Neuronal stem cell (in vitro differentiated cells): ENCODE measurements at regions not wholly inside any gene's neighbourhood (a gene's known extent, or its start where the extent isn't known, plus 50 kb on each side); places are given as distances from the start of the nearest gene placed in this dataset.

ENCODE experiments used
- DNase-seq: peaks from one replicate; pipeline ENCODE4 v3.0.0-alpha.2; 2013; ENCODE audit warnings: low spot score
- H2AFZ ChIP-seq: one replicate; pipeline ENCODE4 v1.6.1; 2013; ENCODE audit warnings: mild to moderate bottlenecking, low read length, inconsistent platforms
- H2AK5ac ChIP-seq: 2 replicates; pipeline ENCODE4 v1.6.1; 2013; ENCODE audit warnings: low read depth, mild to moderate bottlenecking, inconsistent platforms, low read length, moderate library complexity, mixed read lengths
- H2BK120ac ChIP-seq: 2 replicates; pipeline ENCODE4 v1.6.1; 2013; ENCODE audit warnings: low read depth, mild to moderate bottlenecking, inconsistent platforms, low read length, moderate library complexity, mixed read lengths
- H2BK12ac ChIP-seq: one replicate; pipeline ENCODE4 v1.6.1; 2013; ENCODE audit warnings: low read length, inconsistent platforms
- H2BK15ac ChIP-seq: 2 replicates; pipeline ENCODE4 v1.6.1; 2013; ENCODE audit warnings: mild to moderate bottlenecking, low read length, inconsistent platforms, mixed read lengths
- H2BK5ac ChIP-seq: one replicate; pipeline ENCODE4 v1.6.1; 2013; ENCODE audit warnings: inconsistent platforms, mild to moderate bottlenecking, low read length, moderate library complexity
- H3K14ac ChIP-seq: one replicate; pipeline ENCODE4 v1.6.1; 2013; ENCODE audit warnings: low read length, inconsistent platforms
- H3K18ac ChIP-seq: 2 replicates; pipeline ENCODE4 v1.6.1; 2013; ENCODE audit warnings: low read length, inconsistent platforms
- H3K23ac ChIP-seq: 2 replicates; pipeline ENCODE4 v1.6.1; 2013; ENCODE audit warnings: low read depth, mild to moderate bottlenecking, mixed read lengths, low read length, inconsistent platforms; ENCODE audit not compliant: poor library complexity
- H3K27ac ChIP-seq: replicated peaks from 3 replicates; pipeline ENCODE4 v1.5.1; 2013; ENCODE audit warnings: low read length, inconsistent platforms
- H3K27me3 ChIP-seq, 3 experiments: 2 replicates each; pipeline ENCODE4 v1.6.1; 2013; ENCODE audit warnings: low read length in 3 of 3, mild to moderate bottlenecking in 2 of 3, inconsistent platforms in 1 of 3, low read depth in 1 of 3, mixed read lengths in 1 of 3, moderate library complexity in 1 of 3; ENCODE audit not compliant: control insufficient read depth in 3 of 3, insufficient read depth in 3 of 3
- H3K36me3 ChIP-seq, 2 donors: replicated peaks in 1 of 2; 2 replicates each; pipeline ENCODE4 v1.6.1; 2013; ENCODE audit warnings: low read length in 2 of 2; ENCODE audit not compliant: control insufficient read depth in 2 of 2, insufficient read depth in 2 of 2
- H3K4ac ChIP-seq: 2 replicates; pipeline ENCODE4 v1.6.1; 2013; ENCODE audit warnings: inconsistent platforms, mild to moderate bottlenecking, low read length, moderate library complexity
- H3K4me1 ChIP-seq, 2 donors: 1 replicate in 1 of 2; 2 replicates in 1 of 2; pipeline ENCODE4 v1.6.1; 2013; ENCODE audit warnings: low read length in 2 of 2, low read depth in 1 of 2; ENCODE audit not compliant: control insufficient read depth in 2 of 2, insufficient read depth in 1 of 2
- H3K4me2 ChIP-seq: one replicate; pipeline ENCODE4 v1.6.1; 2013; ENCODE audit warnings: mild to moderate bottlenecking, low read length, inconsistent platforms; ENCODE audit not compliant: insufficient read depth, poor library complexity, severe bottlenecking
- H3K4me3 ChIP-seq, 2 donors: 2 replicates each; pipeline ENCODE4 v1.5.1; 2013; ENCODE audit warnings: low read length in 2 of 2, mild to moderate bottlenecking in 2 of 2, inconsistent platforms in 1 of 2, moderate library complexity in 1 of 2
- H3K79me1 ChIP-seq: one replicate; pipeline ENCODE4 v1.6.1; 2013; ENCODE audit warnings: low read depth, mild to moderate bottlenecking, inconsistent platforms, low read length, moderate library complexity
- H3K9ac ChIP-seq: one replicate; pipeline ENCODE4 v1.6.1; 2013; ENCODE audit warnings: mild to moderate bottlenecking, low read depth, low read length, inconsistent platforms; ENCODE audit not compliant: poor library complexity
- H3K9me3 ChIP-seq, 2 donors: replicated peaks in 1 of 2; 2 replicates each; pipeline versions ENCODE3 to v1.6.1; 2013; ENCODE audit warnings: low read length in 2 of 2, mild to moderate bottlenecking in 2 of 2, inconsistent platforms in 1 of 2, low read depth in 1 of 2, mixed read lengths in 1 of 2, moderate library complexity in 1 of 2; ENCODE audit not compliant: control insufficient read depth in 2 of 2, insufficient read depth in 1 of 2
- H4K8ac ChIP-seq: one replicate; pipeline ENCODE4 v1.6.1; 2013; ENCODE audit warnings: low read depth, mild to moderate bottlenecking, inconsistent platforms, low read length, moderate library complexity
- H4K91ac ChIP-seq: one replicate; pipeline ENCODE4 v1.6.1; 2013; ENCODE audit warnings: low read length, low read depth, mild to moderate bottlenecking, inconsistent platforms; ENCODE audit not compliant: poor library complexity
- WGBS, 2 donors: extraction: QIAGEN DNeasy Blood & Tissue Kit; methylation state at CpG; one replicate each; pipeline ENCODE4 v1.1.7; 2013; ENCODE audit warnings: missing lambda C conversion rate in 2 of 2, mixed read lengths in 1 of 2; ENCODE audit not compliant: insufficient read length in 2 of 2, insufficient replicate concordance in 1 of 2; ENCODE audit errors: extremely low coverage in 2 of 2; 5-methylcytosine and 5-hydroxymethylcytosine counted together

- H3K79me1 ChIP-seq: no peaks in the 10 kb centered on the region
- H3K18ac ChIP-seq: no peak overlapping the region
- no peak overlapping the region for H3K27ac ChIP-seq
- no peaks in the 10 kb centered on the region for H3K36me3 ChIP-seq
- no CpG with 5 or more reads among the region's 5 CpGs for WGBS, 2 donors
- no peak for DNase-seq
- H3K27me3 ChIP-seq: no peaks in the 10 kb centered on the region
- H3K4me2 ChIP-seq: no peak overlapping the region
- no peak overlapping the region for H3K14ac ChIP-seq
- no peak overlapping the region for H4K8ac ChIP-seq
- H3K4me3 ChIP-seq: no peak overlapping the region
- H2AFZ ChIP-seq: no peak overlapping the region
- H2BK5ac ChIP-seq: no peak overlapping the region
- no peak overlapping the region for H3K4ac ChIP-seq
- H4K91ac ChIP-seq: no peak overlapping the region
- H3K9me3 ChIP-seq: no peaks in the 10 kb centered on the region
- no peak overlapping the region for H2BK12ac ChIP-seq
- no peak overlapping the region for H3K23ac ChIP-seq
- H2AK5ac ChIP-seq: no peak overlapping the region
- no peak overlapping the region for H2BK120ac ChIP-seq
- H3K9ac ChIP-seq: no peak overlapping the region
- H3K4me1 ChIP-seq: no peaks in the 10 kb centered on the region
- H2BK15ac ChIP-seq: no peak overlapping the region
These were observed 680.8 kb downstream of the GBE1 start for GRCh38 chr3:81080608-81081007.

GRCh38 chr3:81072591-81072990, 688.9 kb downstream of the GBE1 start:
- Histone ChIP-seq H3K27me3 (no peaks in the 10 kb centered on the region), H3K36me3 (no peaks in the 10 kb centered on the region), H3K9ac (no peak overlapping the region), H3K4ac (no peak overlapping the region), H3K23ac (no peak overlapping the region), H4K91ac (no peak overlapping the region), H2BK15ac (no peak overlapping the region), H2AFZ (no peak overlapping the region), H3K79me1 (no peaks in the 10 kb centered on the region), H3K14ac (no peak overlapping the region), H2BK12ac (no peak overlapping the region), H3K4me2 (no peak overlapping the region), H2BK120ac (no peak overlapping the region), H3K4me1 (no peaks in the 10 kb centered on the region), H3K18ac (no peak overlapping the region), H3K9me3 (no peaks in the 10 kb centered on the region), H2AK5ac (no peak overlapping the region), H3K27ac (no peak overlapping the region), H4K8ac (no peak overlapping the region), H3K4me3 (no peak overlapping the region), H2BK5ac (no peak overlapping the region)
- no CpG with 5 or more reads among the region's 4 CpGs for WGBS, 2 donors
- no peak for DNase-seq

DNA sequence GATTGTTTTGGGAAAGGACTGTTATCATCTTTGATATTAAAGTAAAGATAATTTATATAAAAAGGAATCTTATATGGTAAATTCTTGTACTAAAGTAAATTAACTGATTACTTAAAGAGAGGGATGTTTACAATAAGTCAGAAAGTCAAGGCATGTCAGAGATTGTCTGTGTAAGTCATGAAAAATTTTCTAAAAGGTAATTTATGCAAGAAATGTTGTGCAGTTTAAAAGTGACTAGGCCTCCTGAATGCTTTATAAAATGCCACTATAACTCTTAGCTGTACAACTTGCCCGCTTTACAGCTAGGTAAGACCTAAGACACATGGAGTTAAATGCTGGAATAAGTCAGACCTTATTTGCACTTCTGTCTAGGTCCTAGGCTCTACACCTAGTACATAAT, 692.9 kb downstream of the GBE1 start:
- H3K4ac ChIP-seq: no peak overlapping the region
- no peak overlapping the region for H4K8ac ChIP-seq
- H3K14ac ChIP-seq: no peak overlapping the region
- no peak overlapping the region for H2BK120ac ChIP-seq
- H3K27me3 ChIP-seq: no peaks in the 10 kb centered on the region
- no peaks in the 10 kb centered on the region for H3K36me3 ChIP-seq
- no peak overlapping the region for H3K4me3 ChIP-seq
- no peak overlapping the region for H3K4me2 ChIP-seq
- H3K18ac ChIP-seq: no peak overlapping the region
- no CpG with 5 or more reads among the region's 1 CpG for WGBS, 2 donors
- no peak overlapping the region for H4K91ac ChIP-seq
- H2BK15ac ChIP-seq: no peak overlapping the region
- no peak overlapping the region for H3K9ac ChIP-seq
- no peak overlapping the region for H2BK5ac ChIP-seq
- no peak overlapping the region for H2AFZ ChIP-seq
- no peak overlapping the region for H2AK5ac ChIP-seq
- no peaks in the 10 kb centered on the region for H3K79me1 ChIP-seq
- H3K23ac ChIP-seq: no peak overlapping the region
- no peak overlapping the region for H2BK12ac ChIP-seq
- no peaks in the 10 kb centered on the region for H3K4me1 ChIP-seq
- no peak for DNase-seq
- peaks cover 0 to 4% of the 10 kb centered on the region in 2 donors for H3K9me3 ChIP-seq
- no peak overlapping the region for H3K27ac ChIP-seq

DNA sequence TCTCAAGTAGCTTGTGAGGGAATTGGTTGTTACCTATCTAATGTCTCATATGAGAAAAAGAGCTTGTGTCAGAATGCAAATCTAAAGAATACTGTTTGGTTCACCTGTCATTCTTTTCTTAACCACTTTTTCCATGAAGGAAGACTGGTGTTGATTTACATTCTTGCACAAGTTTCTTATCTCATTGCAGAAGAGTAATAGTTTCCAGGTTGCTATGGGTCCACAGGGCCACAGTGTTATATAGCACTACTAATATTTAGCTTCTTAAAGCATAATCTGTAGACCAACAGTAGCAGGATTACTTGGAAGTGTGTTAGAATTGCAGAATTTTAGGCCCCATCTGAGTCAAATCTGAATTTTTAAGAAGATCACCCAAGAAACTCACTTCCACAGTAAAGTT, 697.5 kb downstream of the GBE1 start:
- H2BK12ac ChIP-seq: no peak overlapping the region
- no peak overlapping the region for H2BK15ac ChIP-seq
- H3K36me3 ChIP-seq: no peaks in the 10 kb centered on the region

More for the DNA sequence above, 697.5 kb downstream of the GBE1 start:
- Histone ChIP-seq H3K79me1 (no peaks in the 10 kb centered on the region), H3K4me1 (no peaks in the 10 kb centered on the region), H2BK120ac (no peak overlapping the region), H4K91ac (no peak overlapping the region), H2AK5ac (no peak overlapping the region), H3K23ac (no peak overlapping the region), H3K27me3 (no peaks in the 10 kb centered on the region), H4K8ac (no peak overlapping the region), H3K4ac (no peak overlapping the region), H3K9me3 (peaks cover 0 to 4% of the 10 kb centered on the region in 2 donors), H3K9ac (no peak overlapping the region), H3K27ac (no peak overlapping the region), H3K4me3 (no peak overlapping the region), H3K14ac (no peak overlapping the region), H3K4me2 (no peak overlapping the region), H3K18ac (no peak overlapping the region), H2BK5ac (no peak overlapping the region), H2AFZ (no peak overlapping the region)
- DNase-seq: no peak
